NCI-H446 (cell line): ENCODE measurements at regions not wholly inside any gene's neighbourhood (a gene's known extent, or its start where the extent isn't known, plus 50 kb on each side); places are given as distances from the start of the nearest gene placed in this dataset.

Source experiments
- DNase-seq, 2 experiments: peaks; one replicate each; lab custom pipeline; 2025; lab: John Stamatoyannopoulos, UW

DNA sequence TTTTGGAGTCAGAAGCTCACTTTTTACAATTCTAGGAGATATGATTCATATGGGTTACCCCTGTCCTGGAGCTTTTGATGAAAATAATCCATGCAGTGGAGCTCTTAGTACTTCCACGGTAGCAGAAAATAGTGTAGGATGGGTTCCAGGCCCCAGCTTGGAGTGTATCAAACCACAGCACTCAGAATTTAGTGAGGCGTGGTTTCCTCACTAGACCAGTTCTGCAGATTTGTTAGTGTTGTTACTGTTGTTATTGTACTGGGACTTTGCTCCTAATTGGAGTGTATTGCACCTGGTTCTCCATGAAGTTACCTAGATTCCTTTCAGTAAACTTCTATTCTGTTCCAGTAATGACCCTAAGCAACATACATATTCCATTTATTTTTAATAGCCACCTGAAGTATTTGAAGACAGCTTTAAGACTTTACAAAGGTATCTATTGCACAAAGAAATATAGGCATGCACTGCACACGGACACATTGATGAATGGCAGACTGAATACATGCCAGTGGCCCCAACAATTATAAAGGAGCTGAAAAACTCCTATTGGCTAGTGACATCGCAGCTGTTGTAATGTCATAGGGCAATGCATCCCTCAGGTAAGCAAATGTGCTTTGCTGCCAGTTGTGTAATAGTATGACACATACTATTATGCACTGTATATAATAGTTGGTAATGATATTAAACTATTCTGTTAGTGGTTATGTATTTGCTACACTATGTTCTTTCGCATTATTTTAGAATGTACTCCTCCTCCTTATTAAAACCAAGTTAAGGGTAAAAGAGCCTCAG, 1058.0 kb downstream of the KCNT2 start:
- DNase-seq: no peak

DNA sequence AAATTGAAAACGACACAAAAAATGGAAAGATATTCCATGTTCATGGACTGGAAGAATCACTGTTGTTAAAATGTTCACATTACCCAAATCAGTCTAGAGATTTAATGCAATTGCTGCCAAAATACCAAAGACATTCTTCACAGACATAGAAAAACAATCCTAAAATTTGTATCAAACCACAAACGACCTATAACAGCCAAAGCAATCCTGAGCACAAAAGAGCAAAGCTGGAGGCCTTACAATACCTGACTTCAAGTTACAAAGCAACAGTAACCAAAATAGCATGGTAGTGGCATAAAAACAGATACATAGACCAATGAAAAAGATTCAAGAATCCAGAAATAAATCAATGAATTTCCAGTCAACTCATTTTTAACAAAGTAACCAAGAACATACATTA, 1077.3 kb downstream of the KCNT2 start:
- DNase-seq: no peak

DNA sequence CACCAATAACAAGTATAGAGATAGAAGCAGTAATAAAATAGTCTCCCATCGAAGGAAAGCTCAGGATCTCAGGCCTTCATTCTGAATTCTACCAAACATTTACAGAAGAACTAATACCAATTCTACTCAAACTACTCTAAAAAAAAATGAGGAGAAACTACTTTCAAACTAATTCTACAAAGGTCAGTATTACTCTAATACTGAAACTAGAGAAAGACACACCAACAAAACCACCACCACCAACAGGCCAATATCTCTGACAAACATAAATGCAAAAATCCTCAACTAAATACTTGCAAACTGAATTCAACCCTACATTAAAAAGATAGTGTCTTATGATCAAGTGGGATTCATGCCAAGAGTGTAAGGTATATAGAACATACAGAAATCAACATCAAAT, 1078.4 kb downstream of the KCNT2 start:
- DNase-seq: no peak

- DNase-seq: no peak
Observed at GRCh38 chr1:195520757-195521156, 1087.5 kb downstream of the KCNT2 start.

- DNase-seq: no peak
Observed at GRCh38 chr1:195516036-195516435, 1092.2 kb downstream of the KCNT2 start.

- DNase-seq: no peak
Observed at GRCh38 chr1:195511501-195511900, 1096.7 kb downstream of the KCNT2 start.

- no peak for DNase-seq
Observed at GRCh38 chr1:195501118-195501517, 1107.1 kb downstream of the KCNT2 start.

GRCh38 chr1:195495720-195496635, 1112.3 kb downstream of the KCNT2 start:
- DNase-seq: no peak

GRCh38 chr1:195482137-195482536, 1126.1 kb downstream of the KCNT2 start:
- no peak for DNase-seq

DNA sequence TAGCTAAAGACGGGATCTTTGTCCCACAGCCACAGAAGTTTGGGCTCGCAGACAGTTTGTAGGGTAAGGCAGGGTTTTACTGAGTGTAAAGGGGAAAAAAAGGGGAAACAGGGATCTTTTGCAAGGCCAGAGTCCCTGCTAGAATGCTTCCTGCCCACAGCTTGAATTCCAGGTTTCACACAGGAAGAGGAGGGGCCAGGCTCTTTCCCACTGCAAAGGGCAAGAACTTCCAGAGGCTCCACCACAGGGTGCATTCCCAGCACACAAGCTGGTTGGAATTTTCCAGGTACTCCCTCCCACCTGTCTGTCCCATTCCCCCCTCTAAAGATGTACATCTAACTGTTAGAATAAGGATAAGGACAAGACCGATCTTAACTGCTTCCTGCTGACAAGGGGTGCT, 1126.9 kb downstream of the KCNT2 start:
- DNase-seq: no peak

- no peak for DNase-seq
Observed at GRCh38 chr1:195475568-195475967, 1132.7 kb downstream of the KCNT2 start.

DNA sequence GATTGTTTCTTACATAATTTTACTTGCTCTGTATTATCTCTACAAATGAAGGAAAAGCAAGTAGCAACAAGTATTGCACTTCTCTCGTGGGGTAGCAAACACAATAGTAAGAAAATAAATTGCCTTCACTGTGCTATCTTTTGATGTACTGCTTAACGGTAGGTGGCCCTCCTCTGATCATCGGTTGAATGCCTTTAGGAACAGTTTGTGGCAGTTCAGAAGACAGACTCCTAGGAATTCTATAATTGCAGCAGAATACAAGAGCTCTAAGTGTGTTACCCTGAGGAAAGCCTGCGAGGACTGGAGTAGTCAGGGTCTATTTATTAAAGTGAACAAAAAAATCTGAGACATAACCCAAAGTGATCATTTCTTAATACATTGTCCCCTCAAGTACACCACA, 1135.9 kb downstream of the KCNT2 start:
- no peak for DNase-seq

GRCh38 chr1:195466639-195467038, 1141.6 kb downstream of the KCNT2 start:
- no peak for DNase-seq

DNA sequence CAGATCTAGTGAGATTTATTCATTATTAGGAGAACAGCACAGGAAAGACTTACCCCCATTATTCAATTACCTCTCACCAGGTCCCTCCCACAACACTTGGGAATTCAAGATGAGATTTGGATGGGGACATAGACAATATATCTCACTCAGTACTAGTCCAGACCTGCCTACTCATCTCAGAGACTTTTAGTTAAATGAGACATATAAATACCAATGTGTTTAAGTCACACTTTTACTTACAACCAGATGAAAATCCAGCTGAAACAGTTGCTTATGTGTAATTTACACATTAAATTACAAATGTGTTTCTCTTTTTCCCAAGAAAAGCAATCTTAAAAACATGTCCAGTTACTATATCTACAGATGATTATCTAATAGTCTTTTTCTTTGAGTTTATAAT, 1145.6 kb downstream of the KCNT2 start:
- no peak for DNase-seq

- no peak for DNase-seq
Observed at GRCh38 chr1:195462152-195462551, 1146.1 kb downstream of the KCNT2 start.

GRCh38 chr1:195458365-195458764, 1149.9 kb downstream of the KCNT2 start:
- no peak for DNase-seq

- no peak for DNase-seq
Observed at GRCh38 chr1:195450794-195451193, 1157.4 kb downstream of the KCNT2 start.

DNA sequence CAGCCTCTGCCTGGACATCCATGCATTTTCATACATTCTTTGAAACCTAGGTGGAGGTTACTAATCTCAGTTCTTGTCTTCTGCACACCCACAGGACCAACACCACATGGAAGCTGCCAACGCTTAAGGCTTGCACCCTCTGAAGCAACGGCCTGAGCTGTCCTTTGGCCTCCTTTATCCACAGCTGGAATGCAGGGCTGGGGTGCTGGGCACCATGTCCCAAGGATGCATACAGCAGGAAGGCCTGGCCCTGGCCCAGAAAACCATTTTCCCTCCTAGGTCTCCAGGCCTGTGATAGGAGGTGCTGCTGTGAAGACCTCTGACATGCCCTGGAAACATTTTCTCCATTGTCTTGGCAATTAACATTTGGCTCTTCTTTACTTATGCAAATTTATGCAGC, 1168.6 kb downstream of the KCNT2 start:
- no peak for DNase-seq

GRCh38 chr1:195434566-195435203, 1173.6 kb downstream of the KCNT2 start:
- no peak for DNase-seq

DNA sequence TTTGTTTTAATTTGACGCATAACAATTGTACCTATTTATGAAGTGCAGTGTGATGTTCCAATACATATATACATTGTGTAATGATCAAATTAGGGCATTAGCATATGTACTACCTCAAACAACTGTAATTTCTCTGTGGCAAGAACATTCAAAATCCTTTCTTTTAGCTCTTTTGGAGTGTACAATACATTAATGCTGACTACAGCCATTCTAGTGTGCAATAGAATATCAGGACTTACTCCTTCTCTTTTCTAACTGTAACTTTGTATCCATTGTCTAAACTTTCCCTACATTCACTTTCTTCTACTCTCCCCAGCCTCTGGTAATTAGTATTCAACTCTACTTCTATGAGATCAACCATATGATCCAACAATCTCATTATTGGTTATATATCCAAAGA, 1177.4 kb downstream of the KCNT2 start:
- no peak for DNase-seq

- DNase-seq: no peak
Observed at GRCh38 chr1:195428927-195429326, 1179.3 kb downstream of the KCNT2 start.

DNA sequence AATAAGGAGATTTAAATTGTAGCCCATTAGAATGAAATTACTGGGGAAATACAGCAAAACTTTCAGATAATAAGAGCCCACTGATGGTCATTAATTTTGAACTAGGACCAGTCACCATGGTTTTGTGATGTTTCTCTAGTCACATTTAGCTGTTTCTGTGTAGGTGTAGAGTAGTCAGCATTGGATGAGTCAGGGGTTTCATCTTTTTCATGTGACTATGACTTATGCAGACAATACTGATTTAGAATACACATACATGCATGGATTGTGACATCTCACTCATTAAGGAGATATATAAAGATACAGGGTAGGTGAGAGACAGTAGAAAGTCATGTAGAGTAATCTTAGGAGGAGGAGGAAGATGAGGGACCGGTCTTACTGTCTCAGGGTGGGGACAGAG, 1192.7 kb downstream of the KCNT2 start:
- DNase-seq: no peak

- no peak for DNase-seq
Observed at GRCh38 chr1:195394567-195394966, 1213.7 kb downstream of the KCNT2 start.
